Fibroblast of the aortic adventitia (primary cell): ENCODE measurements at regions not wholly inside any gene's neighbourhood (a gene's known extent, or its start where the extent isn't known, plus 50 kb on each side); places are given as distances from the start of the nearest gene placed in this dataset.

Experiments
- DNase-seq: peaks from one replicate; pipeline ENCODE4 v3.0.0-alpha.2; 2010; ENCODE audit warnings: low read depth
- H3K4me3 ChIP-seq: 2 replicates; pipeline ENCODE4 v1.5.1; 2011; ENCODE audit warnings: low read depth, mild to moderate bottlenecking, control low read depth, low read length, moderate library complexity
- TF ChIP-seq, protein P1 (sequence below): IDR thresholded peaks from 2 replicates; pipeline ENCODE4 v1.5.1; 2011; ENCODE audit warnings: mild to moderate bottlenecking, low read length, control low read depth, inconsistent platforms; ENCODE audit not compliant: insufficient read depth

DNA sequence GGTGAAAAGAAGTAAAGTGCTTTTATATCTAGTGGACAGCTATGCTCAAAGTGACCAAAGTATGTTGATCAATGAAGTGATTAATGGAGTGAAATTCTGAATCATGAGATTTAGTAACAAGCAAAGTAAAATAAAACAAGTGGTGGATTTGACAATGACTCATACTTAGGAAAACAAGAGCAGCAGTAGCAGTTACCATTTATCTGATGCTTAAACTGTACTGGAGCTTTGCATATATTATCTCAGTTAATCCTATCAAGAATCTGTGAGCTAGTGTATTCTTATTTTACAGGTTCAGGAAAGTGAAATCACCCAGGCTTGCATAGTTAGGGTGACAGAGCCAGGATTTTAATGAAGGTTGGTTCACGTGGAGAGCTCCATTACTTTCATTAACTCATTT lies 50.6 kb upstream of the SPATA16 start:
- no peak overlapping the region for H3K4me3 ChIP-seq
- TF ChIP-seq, protein P1, sequence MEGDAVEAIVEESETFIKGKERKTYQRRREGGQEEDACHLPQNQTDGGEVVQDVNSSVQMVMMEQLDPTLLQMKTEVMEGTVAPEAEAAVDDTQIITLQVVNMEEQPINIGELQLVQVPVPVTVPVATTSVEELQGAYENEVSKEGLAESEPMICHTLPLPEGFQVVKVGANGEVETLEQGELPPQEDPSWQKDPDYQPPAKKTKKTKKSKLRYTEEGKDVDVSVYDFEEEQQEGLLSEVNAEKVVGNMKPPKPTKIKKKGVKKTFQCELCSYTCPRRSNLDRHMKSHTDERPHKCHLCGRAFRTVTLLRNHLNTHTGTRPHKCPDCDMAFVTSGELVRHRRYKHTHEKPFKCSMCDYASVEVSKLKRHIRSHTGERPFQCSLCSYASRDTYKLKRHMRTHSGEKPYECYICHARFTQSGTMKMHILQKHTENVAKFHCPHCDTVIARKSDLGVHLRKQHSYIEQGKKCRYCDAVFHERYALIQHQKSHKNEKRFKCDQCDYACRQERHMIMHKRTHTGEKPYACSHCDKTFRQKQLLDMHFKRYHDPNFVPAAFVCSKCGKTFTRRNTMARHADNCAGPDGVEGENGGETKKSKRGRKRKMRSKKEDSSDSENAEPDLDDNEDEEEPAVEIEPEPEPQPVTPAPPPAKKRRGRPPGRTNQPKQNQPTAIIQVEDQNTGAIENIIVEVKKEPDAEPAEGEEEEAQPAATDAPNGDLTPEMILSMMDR = no peak
- DNase-seq = no peak
